GM19397 (cell line): ENCODE measurements at regions not wholly inside any gene's neighbourhood (a gene's known extent, or its start where the extent isn't known, plus 50 kb on each side); places are given as distances from the start of the nearest gene placed in this dataset.
"Not testable (repeated sequence)": the region's sequence is repeated elsewhere in the genome, so short reads cannot be mapped to it uniquely, and the experiment has no call there.

Experiments
- ATAC-seq: cut with Tn5 transposase; IDR thresholded peaks from one replicate; pipeline ENCODE4 v1.9.1; 2021; ENCODE audit warnings: mild to moderate bottlenecking, moderate library complexity; ENCODE audit not compliant: unreplicated experiment

DNA sequence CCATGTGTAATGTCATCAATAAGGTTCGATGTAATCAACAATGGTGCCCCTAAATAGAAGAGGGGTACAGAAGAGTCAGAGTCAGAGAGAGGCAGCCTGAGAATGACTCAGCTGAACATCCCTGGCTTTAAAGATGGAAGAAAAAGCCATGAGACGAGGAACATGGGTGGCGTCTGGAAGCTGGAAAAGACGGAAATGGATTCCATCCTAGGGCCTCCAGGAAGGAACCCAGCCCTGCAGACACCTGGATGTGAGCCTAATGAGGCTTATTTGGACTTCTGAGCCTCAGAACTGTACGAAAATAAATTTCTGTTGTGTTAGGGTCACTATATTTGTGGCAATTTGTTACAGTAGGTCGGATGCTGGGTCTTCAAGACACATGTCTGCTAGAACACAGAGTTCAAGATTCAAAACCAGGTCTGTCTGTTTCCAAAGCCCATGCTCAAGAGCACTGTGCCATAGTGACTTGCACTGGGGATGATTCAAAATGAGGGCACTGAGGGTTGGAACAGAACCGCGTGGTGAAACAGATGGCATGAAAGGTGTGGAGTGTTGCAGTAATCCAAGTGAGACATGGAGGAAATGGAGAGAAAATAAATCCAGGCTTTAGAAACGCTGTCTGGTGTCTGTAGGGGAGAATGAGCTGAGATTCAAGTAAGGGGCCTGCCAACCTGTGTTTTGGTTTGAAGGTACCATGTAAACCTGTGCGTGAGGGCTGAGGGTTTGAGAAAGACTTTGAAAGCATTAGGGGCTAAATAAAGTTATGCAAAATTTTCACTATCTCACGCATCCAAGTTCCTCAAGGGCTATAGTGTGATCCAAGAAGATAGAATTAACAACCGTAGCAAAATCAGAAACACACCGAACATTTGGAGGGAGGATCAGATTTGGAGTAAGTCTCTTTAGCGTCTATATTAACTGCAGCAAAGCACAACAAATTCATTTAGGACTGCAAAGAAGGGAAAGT, 849.1 kb upstream of the AUTS2 start:
- no peak for ATAC-seq

DNA sequence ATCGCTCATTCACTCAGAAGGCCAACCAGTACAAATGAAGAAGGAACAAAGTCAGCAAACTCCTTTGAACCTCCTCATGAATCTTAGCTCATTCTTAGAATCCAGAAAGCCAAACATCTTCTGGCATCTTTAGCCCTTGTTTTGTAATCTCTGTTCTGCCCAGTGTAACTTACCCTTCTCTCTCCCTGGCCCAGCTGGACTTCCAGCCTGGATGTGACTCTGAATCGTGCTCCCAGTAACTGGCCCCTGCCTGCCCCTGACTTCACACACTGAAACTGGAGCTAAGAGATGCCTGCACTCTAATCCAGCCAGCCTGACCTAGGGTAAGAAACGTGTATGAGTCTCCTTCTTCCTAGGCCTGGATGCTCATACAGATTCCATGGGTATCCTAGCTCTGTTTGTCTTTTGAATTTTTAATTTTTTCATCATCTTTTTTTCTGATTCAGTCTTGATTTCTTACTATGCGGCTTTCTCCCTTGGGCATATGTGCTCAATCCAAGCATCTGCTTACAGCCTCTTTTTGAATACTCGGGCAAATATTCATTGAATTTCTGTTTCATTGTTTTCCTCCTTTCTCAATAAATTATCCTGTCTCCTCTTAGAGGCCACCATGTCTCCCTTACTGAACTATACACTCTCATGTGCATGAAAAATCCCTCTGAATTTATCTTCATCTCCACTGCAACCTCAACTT, 845.6 kb upstream of the AUTS2 start:
- no peak for ATAC-seq

DNA sequence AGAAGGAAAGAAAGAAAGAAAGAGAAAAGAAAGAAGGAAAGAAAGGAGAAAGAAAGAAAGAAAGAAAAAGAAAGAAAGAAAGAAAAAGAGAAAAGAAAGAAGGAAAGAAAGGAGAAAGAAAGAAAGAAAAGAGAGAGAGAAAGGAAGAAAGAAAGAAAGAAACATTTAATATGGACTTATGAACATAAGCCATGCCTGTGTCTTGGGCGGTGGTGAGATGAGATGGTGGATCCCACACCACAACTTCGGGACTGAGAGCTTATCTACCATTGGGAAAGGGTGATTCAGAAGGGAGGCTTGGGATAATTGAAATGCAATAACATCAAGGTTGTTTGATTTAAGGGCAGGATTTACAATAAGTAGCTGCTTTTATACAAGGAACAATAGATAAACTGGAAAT, 843.9 kb upstream of the AUTS2 start:
- ATAC-seq, result no peak

DNA sequence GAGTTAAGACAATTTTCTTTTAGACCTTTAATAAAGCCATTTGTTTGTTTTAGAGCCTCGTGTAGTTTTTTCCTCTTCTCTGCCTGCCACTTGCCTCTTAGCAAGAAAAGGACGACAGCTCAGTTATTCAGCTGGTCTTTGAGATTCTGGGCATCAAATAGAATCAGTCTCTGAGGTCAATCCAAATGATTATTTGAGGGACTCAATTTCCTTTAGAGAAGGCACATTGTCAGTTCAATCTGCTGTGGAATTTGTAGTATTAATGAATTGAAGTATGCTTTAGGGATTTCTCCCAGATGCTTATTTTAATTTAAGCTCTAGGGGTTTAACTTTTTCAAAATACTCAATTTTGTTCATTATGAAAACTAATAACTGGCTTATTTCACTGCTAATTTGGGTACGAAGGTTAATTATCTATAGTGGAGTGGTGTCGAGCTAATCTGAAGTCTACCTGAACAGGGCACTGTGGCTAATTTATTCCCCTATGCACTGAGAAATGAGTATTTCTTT, 841.2 kb upstream of the AUTS2 start:
- ATAC-seq, result no peak

DNA sequence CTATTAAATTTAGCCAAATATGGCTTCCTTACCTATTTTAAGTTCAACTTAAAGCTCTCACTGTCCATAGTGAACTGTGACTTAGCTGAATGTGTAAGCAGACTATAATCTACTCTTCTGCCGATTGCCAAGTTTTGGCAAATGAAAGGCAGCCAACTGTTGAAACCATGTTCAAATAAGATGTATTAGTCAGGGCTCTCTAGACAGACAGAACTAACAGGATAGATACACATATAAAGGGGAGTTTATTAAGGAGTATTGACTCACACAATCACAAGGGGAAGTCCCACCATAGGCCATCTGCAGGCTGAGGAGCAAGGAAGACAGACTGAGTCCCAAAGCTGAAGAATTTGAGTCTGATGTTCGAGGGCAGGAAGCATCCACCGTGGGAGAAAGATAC, 837.7 kb upstream of the AUTS2 start:
- ATAC-seq, result no peak

DNA sequence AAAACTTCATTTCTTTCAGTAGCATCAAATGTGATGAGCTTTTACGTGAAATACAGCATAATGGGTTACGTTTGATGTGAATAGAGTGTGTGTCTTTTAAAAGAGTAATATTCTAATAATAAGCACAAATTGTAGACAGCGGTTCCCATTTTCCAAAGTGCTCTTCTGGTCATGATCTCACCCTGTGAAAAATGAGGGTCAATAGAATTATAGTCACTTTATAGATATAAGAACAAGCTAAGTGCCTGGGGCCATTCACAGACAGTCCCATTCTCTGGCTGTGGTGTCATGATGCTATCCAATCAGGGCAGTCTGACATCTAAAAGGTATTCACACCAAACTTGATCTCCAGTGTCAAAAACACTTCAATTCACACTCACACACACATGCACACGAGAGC, 830.8 kb upstream of the AUTS2 start:
- no peak for ATAC-seq

DNA sequence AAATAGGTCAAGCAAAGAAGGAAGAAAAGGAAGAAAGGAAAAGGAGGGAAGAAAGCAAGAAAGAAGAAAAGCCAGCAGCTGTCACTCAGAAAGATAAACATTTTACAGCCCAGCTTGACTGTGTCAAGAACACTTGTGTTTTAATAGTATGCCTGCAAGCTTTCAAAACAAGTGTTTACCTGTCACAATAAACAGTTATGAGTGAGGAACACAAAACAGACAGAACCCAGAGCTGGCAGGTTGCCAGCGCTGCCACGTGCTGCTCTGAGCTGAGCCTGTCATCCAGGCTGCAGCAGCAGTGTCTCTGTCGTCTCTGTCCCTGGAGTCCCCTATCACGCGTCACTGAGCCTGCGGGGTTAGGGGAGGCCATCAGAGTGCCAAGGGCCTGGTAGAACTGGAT, 827.6 kb upstream of the AUTS2 start:
- no peak for ATAC-seq

DNA sequence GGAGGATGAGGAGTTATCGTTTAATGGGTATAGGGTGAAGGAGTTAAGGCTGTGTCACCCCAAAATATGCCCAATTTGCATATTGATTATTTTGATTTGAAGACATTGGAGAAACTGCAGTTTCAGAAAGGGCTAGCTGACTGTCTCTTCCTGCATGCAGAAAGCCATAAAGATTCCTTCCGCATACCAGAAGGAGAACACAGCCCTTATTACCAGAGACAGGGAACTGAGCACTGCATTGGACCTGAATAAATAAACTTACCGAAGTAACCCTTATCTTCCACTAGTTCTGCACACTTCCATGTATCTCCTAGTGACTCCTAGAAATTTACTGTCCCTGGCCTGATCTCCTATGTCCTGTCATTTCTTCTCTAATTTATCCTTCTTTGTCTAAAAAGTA, 821.9 kb upstream of the AUTS2 start:
- no peak for ATAC-seq

DNA sequence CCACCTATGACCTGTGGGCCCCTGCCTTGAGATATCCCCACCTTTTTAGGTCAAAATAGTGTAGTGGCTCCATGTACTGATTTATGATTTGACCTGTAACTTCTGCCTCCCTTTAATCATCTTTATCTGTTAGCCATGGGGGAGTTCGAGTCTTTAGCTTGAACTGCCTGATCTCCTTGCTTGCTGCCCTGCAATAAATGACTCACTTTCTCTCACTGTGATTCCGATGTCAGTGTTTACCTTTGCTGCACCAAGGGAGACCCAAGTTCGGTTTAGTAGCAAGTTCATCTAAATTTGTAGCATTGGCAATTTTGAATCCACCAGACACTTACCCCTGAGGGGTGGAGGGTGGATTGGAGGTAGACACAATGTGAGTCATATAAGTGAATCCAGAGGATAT, 814.6 kb upstream of the AUTS2 start:
- no peak for ATAC-seq

DNA sequence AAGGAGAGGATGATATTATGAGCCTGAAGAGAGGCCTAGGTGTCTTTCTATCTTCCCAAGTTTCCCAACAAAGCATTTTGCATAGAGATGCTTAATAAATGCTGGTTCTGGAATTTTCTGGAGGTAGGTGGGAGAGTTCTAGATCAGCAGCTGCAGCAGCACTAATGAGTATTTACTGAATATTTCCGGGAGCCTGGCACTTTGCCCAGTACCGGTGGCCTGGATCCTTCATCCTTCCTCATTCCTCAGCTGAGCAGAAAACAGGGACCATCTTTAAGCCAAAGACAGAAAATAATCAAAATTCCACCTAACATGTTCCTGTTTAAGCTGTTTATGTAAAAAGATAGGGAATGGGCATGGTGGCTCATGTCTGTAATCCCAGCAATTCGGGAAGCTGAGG, 813.2 kb upstream of the AUTS2 start:
- no peak for ATAC-seq

DNA sequence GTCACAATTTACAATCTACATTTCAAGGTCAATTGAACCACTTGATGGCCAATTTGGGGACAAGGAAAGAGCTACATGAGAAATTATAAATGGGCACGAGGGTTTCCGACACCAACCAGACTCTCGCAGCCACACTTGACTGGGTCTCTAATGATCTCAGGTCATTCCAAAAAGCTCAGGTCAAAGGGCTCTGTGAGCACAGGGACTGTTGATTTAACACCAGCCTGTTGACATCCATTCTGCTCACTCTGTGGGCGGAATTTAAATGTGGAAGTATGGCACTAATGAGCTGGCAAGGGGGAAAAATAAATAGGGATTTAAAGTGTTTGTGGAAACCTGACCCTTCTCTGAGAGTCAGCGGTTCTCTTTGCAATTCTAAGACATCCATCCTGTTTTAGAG, 810.7 kb upstream of the AUTS2 start:
- ATAC-seq, result no peak

DNA sequence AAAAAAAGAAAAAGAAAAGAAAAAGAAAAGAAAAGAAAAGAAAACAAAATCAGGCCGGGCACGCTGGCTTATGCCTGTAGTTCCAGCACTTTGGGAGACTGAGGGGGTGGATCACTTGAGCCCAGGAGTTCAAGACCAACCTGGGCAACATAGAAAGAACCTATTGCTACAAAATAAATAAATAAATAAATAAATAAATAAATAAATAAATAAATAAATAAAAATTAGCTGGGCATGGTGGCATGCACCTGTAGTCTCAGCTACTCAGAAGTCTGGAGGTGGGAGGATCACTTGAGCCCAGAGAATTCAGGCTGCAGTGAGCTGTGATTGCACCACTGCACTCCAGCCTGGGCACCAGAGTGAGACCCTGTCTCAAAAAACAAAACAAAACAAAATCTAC, 809.7 kb upstream of the AUTS2 start:
- ATAC-seq, result not testable (repeated sequence)

DNA sequence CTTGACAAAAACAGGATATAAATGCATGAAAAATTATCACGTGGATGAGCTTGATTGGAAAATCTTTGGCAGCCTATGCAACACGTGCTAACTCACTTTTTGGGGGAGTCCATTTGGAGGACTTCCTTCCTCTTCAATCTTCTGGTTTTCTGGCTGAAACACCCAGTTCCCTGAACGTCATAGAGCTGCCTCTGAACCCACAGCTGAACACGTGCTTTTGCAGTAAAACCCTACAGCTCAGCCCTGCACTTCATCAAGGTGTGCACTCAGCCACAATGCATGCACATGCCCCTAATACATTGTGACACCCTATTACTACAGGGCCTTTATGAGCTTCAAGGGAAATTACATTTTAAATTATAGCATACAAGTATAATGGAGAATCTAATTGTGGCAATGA, 808.7 kb upstream of the AUTS2 start:
- ATAC-seq, result no peak

DNA sequence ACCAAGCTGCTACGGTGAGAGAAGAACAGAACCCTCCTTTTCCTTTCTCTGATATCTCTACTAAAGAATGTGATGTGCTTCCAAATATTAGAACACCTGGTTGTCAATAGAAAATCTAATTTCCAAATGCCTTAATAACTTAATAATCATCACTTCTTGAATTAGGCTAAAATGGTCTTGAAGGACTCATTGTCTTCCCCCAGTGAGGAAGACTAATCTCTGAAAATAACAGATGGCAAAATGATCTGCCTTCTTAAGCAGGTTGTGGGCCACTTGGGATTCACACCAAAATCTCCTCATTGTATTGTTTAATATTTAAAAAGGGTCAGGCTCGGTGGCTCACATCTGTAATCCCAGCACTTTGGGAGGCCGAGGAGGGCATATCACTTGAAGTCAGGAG, 805.9 kb upstream of the AUTS2 start:
- no peak for ATAC-seq

DNA sequence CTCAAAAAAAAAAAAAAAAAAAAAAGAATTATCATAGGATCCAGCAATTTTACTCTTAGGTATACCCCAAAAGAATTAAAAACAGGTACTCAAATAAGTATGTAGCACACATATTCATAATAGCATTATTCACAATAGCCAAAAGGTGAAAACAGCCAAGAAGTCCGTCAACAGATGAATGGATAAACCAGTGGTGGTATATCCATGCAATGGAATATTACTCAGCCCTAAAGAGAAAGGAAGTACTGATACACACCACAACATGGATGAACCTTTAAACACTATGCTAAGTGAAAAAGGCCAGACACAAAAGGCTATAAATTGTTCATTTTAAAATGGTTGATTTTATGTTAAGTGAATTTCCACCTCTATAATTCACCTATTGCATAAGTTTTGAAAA, 804.8 kb upstream of the AUTS2 start:
- ATAC-seq, result no peak

DNA sequence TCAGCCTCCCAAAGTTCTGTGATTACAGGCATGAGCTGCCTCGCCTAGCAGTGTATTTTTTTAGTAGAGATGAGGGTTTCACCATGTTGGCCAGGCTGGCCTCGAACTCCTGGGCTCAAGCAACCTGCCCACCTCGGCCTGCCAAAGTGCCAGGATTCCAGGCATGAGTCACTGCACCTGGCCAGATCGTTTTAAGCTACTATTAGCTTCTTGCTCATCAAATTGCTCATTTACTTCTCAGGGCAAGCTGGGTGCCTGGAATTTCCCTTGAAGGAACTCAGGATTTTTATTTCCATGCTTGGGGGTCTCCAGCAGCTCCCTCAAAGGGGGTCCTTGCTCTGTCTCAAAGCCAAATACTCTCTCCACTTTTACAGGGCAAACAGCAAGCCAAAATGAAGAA, 798.0 kb upstream of the AUTS2 start:
- ATAC-seq, result no peak

DNA sequence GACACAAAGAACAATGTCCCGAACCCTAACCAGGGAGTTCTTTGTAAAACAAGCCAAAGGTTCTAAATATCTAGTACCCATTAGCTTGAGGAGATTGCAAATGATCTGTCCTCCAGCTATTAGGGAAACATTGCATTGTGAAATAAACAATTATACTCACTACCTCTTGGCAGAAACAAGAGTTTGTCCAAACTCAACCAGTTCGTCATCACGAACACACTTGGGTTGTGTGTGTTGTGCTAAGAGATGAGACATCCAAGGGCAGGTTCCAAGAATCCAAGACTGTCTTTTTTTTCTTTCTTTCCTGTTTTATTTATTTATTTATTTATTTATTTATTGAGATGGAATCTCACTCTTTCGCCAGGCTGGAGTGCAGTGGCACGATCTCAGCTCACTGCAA, 793.1 kb upstream of the AUTS2 start:
- no peak for ATAC-seq

DNA sequence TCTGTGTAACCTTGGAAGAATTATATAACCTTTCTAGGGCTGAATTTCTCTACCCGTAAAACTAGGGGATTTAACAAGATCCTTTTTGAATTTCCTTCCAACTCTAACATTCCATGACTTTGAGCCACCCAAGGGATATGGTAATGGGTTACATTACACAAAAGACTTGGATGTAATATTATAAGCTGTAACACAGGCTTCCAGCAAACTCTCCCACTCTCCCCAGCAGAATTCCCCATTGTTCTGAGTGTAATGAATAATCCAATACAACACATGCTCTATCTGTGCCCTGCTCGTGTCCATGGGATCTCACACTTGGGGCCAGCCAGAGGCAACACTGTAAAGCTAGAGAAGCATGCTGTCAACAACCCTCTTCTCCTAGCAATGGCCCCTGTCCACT, 790.6 kb upstream of the AUTS2 start:
- ATAC-seq, result no peak

DNA sequence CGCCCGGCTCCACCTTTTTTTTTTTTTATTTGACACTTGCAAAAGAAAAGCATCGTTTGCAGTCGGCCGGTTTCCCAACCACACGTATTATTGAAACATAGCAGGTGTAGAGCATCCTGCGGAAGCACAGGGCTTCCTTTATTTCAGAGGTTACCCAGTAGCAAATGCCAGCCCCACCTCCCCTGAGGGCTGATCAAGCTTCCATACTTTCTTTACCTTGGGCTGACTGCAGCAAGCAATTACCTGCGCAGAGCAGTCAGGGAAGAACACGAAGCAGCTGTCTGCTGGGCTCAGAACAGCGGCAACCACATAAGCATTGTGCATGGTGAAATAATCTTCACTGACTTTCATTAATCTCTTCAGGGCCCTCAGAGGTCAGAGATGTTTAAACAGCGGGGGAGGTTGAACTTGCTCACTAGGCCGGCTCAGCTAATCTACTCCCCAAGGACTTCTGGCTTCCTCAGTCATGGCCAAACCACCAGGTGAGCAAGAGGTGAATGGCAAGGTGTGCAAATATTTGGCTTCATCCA, 784.7 kb upstream of the AUTS2 start:
- ATAC-seq, result no peak

DNA sequence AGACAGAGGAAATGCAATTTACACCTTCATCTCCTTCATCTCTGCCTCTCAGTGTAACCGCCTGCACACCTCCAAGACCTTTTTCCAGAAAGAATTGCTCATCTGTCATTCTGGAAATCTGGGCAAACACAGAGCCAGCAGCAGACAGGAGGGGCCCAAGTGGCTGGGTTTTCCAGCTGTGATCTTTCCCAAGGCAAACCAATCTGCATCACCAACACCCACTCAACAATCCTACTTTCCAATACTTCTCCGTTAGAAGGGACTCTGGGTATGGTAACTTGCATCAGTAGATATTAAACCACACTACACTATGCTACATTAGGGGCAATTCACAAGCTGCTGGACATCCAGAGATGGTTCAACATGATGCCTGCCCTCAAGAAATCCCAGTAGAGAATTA, 781.8 kb upstream of the AUTS2 start:
- no peak for ATAC-seq

DNA sequence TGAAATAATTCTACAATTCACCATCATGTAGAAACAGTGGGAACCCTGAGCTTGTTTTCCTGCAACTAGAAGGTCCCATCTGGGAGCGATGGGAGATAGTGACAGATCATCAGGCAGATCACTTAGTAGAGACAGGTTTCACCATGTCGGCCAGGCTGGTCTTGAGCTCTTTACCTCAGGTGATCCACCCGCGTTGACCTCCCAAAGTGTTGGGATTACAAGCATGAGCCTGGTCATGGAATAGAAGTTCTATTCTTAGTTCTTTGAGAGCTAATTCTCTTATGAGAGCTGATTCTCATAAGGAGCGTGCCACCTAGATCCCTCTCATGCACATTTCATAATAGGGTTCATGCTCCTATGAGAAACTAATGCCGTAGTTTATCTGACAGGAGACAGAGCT, 778.0 kb upstream of the AUTS2 start:
- ATAC-seq, result no peak

DNA sequence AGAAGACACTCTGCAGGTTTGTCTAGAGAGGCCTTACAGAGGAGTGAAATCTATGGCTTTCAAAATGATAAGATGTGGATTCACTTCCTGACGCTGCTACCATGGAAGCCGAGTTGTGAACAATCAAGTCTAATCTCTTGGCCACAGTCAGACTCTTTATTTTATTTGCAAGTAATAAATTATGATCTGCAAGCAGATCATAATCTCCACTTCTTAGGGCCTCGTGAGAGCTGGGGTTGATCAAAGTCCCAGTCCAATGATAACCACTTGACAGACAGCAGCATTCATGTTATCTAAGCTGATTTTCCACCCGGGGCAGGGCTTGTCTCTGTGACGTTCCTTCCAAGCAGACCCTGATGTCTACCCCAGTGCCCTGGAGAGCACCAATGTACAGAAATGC, 776.4 kb upstream of the AUTS2 start:
- ATAC-seq, result no peak
